OCI-LY1 (cell line): ENCODE measurements at regions not wholly inside any gene's neighbourhood (a gene's known extent, or its start where the extent isn't known, plus 50 kb on each side); places are given as distances from the start of the nearest gene placed in this dataset.

Experiments
- H2AFZ ChIP-seq: fragments of 200-600 bp; sonication (generic), shearing (Covaris generic); 2 replicates; pipeline ENCODE4 v1.6.0; 2014; ENCODE audit warnings: antibody characterized with exemption, mild to moderate bottlenecking, low read length
- H3F3A ChIP-seq: fragments of 200-600 bp; sonication (generic), shearing (Covaris generic); 2 replicates; pipeline ENCODE4 v1.6.0; 2014; ENCODE audit warnings: mild to moderate bottlenecking, antibody characterized with exemption, low read length, moderate library complexity; ENCODE audit not compliant: insufficient read depth
- H3K27ac ChIP-seq: fragments of 200-600 bp; sonication (generic); 2 replicates; pipeline ENCODE4 v1.5.1; 2014; ENCODE audit warnings: low read length, mixed run types, mild to moderate bottlenecking, low read depth; ENCODE audit not compliant: poor library complexity, severe bottlenecking
- H3K27me3 ChIP-seq: fragments of 200-600 bp; sonication (generic); 2 replicates; pipeline ENCODE4 v1.6.0; 2014; ENCODE audit warnings: antibody characterized with exemption, mild to moderate bottlenecking, low read length, moderate library complexity; ENCODE audit not compliant: insufficient read depth
- H3K36me3 ChIP-seq: fragments of 200-600 bp; sonication (generic); 2 replicates; pipeline ENCODE4 v1.6.1; 2014; ENCODE audit warnings: mild to moderate bottlenecking, antibody characterized with exemption, low read length, moderate library complexity, mixed read lengths; ENCODE audit not compliant: insufficient read depth
- H3K4me1 ChIP-seq: fragments of 200-600 bp; sonication (generic); 2 replicates; pipeline ENCODE4 v1.5.1; 2014; ENCODE audit warnings: mild to moderate bottlenecking, low read length, moderate library complexity; ENCODE audit not compliant: insufficient read depth, severe bottlenecking
- H3K4me2 ChIP-seq: fragments of 200-600 bp; sonication (generic), shearing (Covaris generic); 2 replicates; pipeline ENCODE4 v1.6.1; 2014; ENCODE audit warnings: low read length
- H3K4me3 ChIP-seq: fragments of 200-600 bp; sonication (generic); 2 replicates; pipeline ENCODE4 v1.5.1; 2014; ENCODE audit warnings: low read length, low read depth, mild to moderate bottlenecking, mixed read lengths; ENCODE audit not compliant: poor library complexity, severe bottlenecking
- H3K79me2 ChIP-seq: fragments of 200-600 bp; shearing (Covaris generic); 2 replicates; pipeline ENCODE4 v1.6.1; 2016; ENCODE audit warnings: mixed run types, low read length, mixed read lengths; ENCODE audit not compliant: insufficient read depth
- H3K9ac ChIP-seq: fragments of 200-600 bp; sonication (generic), shearing (Covaris generic); 2 replicates; pipeline ENCODE4 v1.6.1; 2014; ENCODE audit warnings: mild to moderate bottlenecking, low read length, mixed read lengths
- H3K9me2 ChIP-seq: fragments of 200-600 bp; sonication (generic), shearing (Covaris generic); 2 replicates; pipeline ENCODE4 v1.6.1; 2014; ENCODE audit warnings: low read depth, mild to moderate bottlenecking, low read length, mixed read lengths
- H3K9me3 ChIP-seq: fragments of 200-600 bp; shearing (Covaris generic); 2 replicates; pipeline ENCODE4 v1.6.1; 2014; ENCODE audit warnings: low read length, mixed read lengths
- H4K20me1 ChIP-seq: fragments of 200-600 bp; sonication (generic), shearing (Covaris generic); 2 replicates; pipeline ENCODE4 v1.6.0; 2016; ENCODE audit warnings: mild to moderate bottlenecking, low read length; ENCODE audit not compliant: insufficient read depth
- CTCF ChIP-seq: fragments of 200-600 bp; sonication (generic), shearing (Covaris generic); IDR thresholded peaks from 2 replicates; pipeline ENCODE4 v1.5.1; 2017; ENCODE audit warnings: mild to moderate bottlenecking, antibody characterized with exemption, low read length, moderate library complexity, mixed read lengths
- EZH2 ChIP-seq: fragments of 200-600 bp; sonication (generic), shearing (Covaris generic); IDR thresholded peaks from 2 replicates; pipeline ENCODE4 v1.8.0; 2017; ENCODE audit warnings: borderline replicate concordance, mixed run types, mild to moderate bottlenecking, antibody characterized with exemption, low read length, moderate library complexity, mixed read lengths

- TF ChIP-seq EZH2 (no peak), CTCF (no peak)
- peaks cover 35% of the 10 kb centered on the region for H3K4me1 ChIP-seq
- no peaks in the 10 kb centered on the region for H3K9me3 ChIP-seq
- H3K9me2 ChIP-seq, result no peaks in the 10 kb centered on the region
- H3K79me2 ChIP-seq, result no peaks in the 10 kb centered on the region
- no peak overlapping the region for H3K9ac ChIP-seq
- no peaks in the 10 kb centered on the region; the same call in 1 of the 2 replicates for H3K27me3 ChIP-seq
- H4K20me1 ChIP-seq, result no peaks in the 10 kb centered on the region
- H3K4me2 ChIP-seq, result no peak overlapping the region
- H3K36me3 ChIP-seq, result no peaks in the 10 kb centered on the region
- H3K27ac ChIP-seq, result no peak overlapping the region
- no peak overlapping the region for H2AFZ ChIP-seq
- H3F3A ChIP-seq, result no peaks in the 10 kb centered on the region
- H3K4me3 ChIP-seq, result no peak overlapping the region
Observed at GRCh38 chr22:47835726-47836125, 1073.3 kb downstream of the TBC1D22A start.

- Histone ChIP-seq H2AFZ (no peak overlapping the region), H3K9me2 (no peaks in the 10 kb centered on the region), H3K79me2 (no peaks in the 10 kb centered on the region), H3K4me3 (no peak overlapping the region), H3K4me1 (no peaks in the 10 kb centered on the region), H3K36me3 (no peaks in the 10 kb centered on the region; the same call in 1 of the 2 replicates), H3K9ac (no peak overlapping the region), H3K27ac (no peak overlapping the region), H3K4me2 (no peak overlapping the region), H3F3A (no peaks in the 10 kb centered on the region), H3K9me3 (no peaks in the 10 kb centered on the region), H4K20me1 (no peaks in the 10 kb centered on the region), H3K27me3 (peaks cover 5% of the 10 kb centered on the region; the same call in 1 of the 2 replicates)
- TF ChIP-seq CTCF (no peak), EZH2 (no peak)
Observed at GRCh38 chr22:47826016-47826415, 1063.6 kb downstream of the TBC1D22A start.

- no peaks in the 10 kb centered on the region; the same call in 1 of the 2 replicates for H3K36me3 ChIP-seq
- no peaks in the 10 kb centered on the region for H4K20me1 ChIP-seq
- no peak overlapping the region for H2AFZ ChIP-seq
- H3K9me2 ChIP-seq, result no peaks in the 10 kb centered on the region
- H3K27me3 ChIP-seq, result peaks cover 10% of the 10 kb centered on the region; the same call in 1 of the 2 replicates
- H3K4me1 ChIP-seq, result no peaks in the 10 kb centered on the region
- no peak overlapping the region for H3K4me3 ChIP-seq
- no peak overlapping the region for H3K9ac ChIP-seq
- H3F3A ChIP-seq, result no peaks in the 10 kb centered on the region
- no peak overlapping the region for H3K4me2 ChIP-seq
- TF ChIP-seq CTCF, result no peak
- TF ChIP-seq EZH2, result no peak
- no peaks in the 10 kb centered on the region for H3K9me3 ChIP-seq
- H3K27ac ChIP-seq, result no peak overlapping the region
- no peaks in the 10 kb centered on the region for H3K79me2 ChIP-seq
Observed at GRCh38 chr22:47822422-47822821, 1060.0 kb downstream of the TBC1D22A start.
